ENCODE measurements at regions not wholly inside any gene's neighbourhood (a gene's known extent, or its start where the extent isn't known, plus 50 kb on each side); places are given as distances from the start of the nearest gene placed in this dataset.

DNA sequence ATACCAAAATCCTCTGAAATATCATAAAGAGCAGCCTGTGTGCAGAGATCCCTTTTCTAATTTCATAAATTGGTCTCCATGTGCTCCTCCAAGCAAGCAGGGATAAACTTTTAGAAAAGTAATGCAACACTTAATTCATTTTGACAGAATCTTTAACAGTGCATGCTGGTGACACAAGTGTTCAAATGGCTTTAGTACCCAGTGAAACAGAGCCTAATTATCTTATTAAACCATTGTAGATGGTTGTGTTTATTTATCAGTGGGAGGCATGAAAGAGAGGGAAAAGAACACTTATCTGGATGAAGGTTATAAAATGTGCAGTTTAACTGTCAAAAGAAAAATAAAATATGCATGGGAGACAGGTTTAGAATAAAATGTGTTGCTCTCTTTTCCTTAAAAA lies 945.0 kb upstream of the PCDH20 start:
- DNase-seq (no peak), ATAC-seq (no peak)
- Histone ChIP-seq H3K9me3 (no peaks in the 10 kb centered on the region), H3K4me3 (no peak overlapping the region), H3K27me3 (ENCODE audit: insufficient read depth in 3 of 3, low read length in 2 of 3) (no peaks in the 10 kb centered on the region), H3K36me3 (ENCODE audit: insufficient read depth in 1 of 2, low read depth in 1 of 2) (no peaks in the 10 kb centered on the region), H3K4me1 (no peaks in the 10 kb centered on the region), H3K27ac (no peak overlapping the region)
- TF ChIP-seq, protein P1, sequence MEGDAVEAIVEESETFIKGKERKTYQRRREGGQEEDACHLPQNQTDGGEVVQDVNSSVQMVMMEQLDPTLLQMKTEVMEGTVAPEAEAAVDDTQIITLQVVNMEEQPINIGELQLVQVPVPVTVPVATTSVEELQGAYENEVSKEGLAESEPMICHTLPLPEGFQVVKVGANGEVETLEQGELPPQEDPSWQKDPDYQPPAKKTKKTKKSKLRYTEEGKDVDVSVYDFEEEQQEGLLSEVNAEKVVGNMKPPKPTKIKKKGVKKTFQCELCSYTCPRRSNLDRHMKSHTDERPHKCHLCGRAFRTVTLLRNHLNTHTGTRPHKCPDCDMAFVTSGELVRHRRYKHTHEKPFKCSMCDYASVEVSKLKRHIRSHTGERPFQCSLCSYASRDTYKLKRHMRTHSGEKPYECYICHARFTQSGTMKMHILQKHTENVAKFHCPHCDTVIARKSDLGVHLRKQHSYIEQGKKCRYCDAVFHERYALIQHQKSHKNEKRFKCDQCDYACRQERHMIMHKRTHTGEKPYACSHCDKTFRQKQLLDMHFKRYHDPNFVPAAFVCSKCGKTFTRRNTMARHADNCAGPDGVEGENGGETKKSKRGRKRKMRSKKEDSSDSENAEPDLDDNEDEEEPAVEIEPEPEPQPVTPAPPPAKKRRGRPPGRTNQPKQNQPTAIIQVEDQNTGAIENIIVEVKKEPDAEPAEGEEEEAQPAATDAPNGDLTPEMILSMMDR (IDR thresholded peaks at IDR 0.05): no peak
- intact Hi-C loops (cut with DNase I): no loop called here

DNA sequence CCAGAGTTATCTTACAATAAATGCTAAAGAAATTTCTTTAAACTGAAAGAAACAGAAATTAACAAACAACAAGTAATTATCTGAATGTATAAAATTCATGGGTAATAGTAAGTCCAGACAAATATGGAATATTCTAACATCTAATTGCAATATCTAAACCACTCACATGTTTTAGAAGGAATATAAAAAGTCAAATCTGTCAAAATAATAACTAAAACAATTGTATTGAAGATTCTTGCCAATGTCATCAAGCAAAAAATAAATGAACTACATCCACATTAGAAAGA lies 942.9 kb upstream of the PCDH20 start:
- DNase-seq: no peak
- Histone ChIP-seq H3K27ac (no peak overlapping the region), H3K9me3 (no peaks in the 10 kb centered on the region), H3K4me3 (no peak overlapping the region), H3K36me3 (ENCODE audit: insufficient read depth in 1 of 2, low read depth in 1 of 2) (no peaks in the 10 kb centered on the region), H3K4me1 (no peaks in the 10 kb centered on the region), H3K27me3 (ENCODE audit: insufficient read depth in 3 of 3, low read length in 2 of 3) (no peaks in the 10 kb centered on the region)
- ATAC-seq: no peak
- TF ChIP-seq, protein P1 (IDR thresholded peaks at IDR 0.05): no peak
- intact Hi-C loops (cut with DNase I): no loop called here

DNA sequence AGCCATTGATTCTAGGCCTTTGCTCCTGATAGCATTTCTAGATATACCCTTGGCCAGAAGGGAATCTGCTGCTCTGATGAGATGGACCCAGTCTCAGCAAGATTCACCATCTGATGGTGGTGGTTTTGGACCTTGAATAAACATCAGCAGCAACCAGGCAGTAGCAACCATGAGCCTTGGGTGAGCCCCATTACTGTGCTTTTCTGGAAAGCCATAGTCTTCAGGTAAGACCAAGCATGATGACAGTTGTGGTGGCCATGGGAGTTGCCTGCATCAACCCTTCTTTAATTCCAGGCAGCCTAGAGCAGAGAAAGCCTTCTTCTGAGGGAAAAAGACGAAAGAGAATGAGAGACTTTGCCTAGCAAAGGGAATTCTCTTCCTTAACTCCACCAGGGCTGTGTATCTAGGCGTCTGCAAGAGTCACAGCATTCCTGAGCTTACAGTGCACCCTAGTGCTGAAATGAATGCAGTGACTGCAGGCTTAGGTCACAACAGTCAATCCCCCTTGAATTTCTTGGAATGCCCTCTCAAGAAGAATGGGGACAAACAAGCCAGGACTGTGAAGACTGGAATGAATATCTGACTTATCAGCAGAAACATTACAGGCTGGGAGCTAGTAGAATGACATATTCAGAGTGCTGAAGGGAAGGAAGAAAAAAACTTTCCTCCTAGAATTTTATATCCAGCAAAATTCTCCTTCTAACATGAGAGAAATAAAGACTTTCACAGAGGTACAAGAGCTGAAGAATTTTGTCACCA lies 942.4 kb upstream of the PCDH20 start:
- Histone ChIP-seq H3K4me1 (no peaks in the 10 kb centered on the region), H3K27me3 (ENCODE audit: insufficient read depth in 3 of 3, low read length in 2 of 3) (no peaks in the 10 kb centered on the region), H3K27ac (no peak overlapping the region), H3K4me3 (no peak overlapping the region), H3K9me3 (no peaks in the 10 kb centered on the region), H3K36me3 (ENCODE audit: insufficient read depth in 1 of 2, low read depth in 1 of 2) (no peaks in the 10 kb centered on the region)
- intact Hi-C loops (cut with DNase I): no loop called here
- DNase-seq: no peak
- no peak for ATAC-seq
- TF ChIP-seq, protein P1 (IDR thresholded peaks at IDR 0.05): no peak
- 36 to 44% (median 38%) methylated on average over 2 of the region's 2 CpGs for whole genome bisulfite sequencing, 3 donors

DNA sequence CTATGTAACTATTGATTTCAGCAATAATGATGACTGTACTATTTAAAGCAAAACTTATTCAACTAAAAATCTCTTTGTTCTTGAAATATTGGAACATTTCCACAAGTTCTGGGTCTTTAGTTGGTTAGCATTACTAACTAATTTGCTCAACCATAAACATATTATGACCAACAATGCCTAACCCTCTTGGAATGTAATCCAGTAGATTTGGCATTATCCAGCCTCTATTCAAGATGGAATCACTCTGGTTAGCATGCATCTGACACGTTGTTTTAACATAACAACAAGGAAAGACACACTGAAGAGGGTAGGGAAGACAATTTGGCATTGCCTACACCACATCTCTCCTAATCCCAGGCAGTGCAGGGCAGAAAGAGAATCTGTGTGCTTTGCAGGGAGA lies 941.3 kb upstream of the PCDH20 start:
- H3K9me3 ChIP-seq: no peaks in the 10 kb centered on the region
- no peak overlapping the region for H3K4me3 ChIP-seq
- DNase-seq (no peak), ATAC-seq (no peak)
- no peaks in the 10 kb centered on the region for H3K36me3 ChIP-seq (ENCODE audit: insufficient read depth in 1 of 2, low read depth in 1 of 2)
- intact Hi-C loops (cut with DNase I): no loop called here
- H3K27ac ChIP-seq: no peak overlapping the region
- TF ChIP-seq, protein P1 (IDR thresholded peaks at IDR 0.05): no peak
- no peaks in the 10 kb centered on the region for H3K27me3 ChIP-seq (ENCODE audit: insufficient read depth in 3 of 3, low read length in 2 of 3)
- no peaks in the 10 kb centered on the region for H3K4me1 ChIP-seq
- 14 to 27% (median 24%) methylated on average over 1 of the region's 1 CpG for WGBS, 3 donors

Data from psoas muscle (tissue), 7 donors.